ENCODE measurements at regions not wholly inside any gene's neighbourhood (a gene's known extent, or its start where the extent isn't known, plus 50 kb on each side); places are given as distances from the start of the nearest gene placed in this dataset.

DNA sequence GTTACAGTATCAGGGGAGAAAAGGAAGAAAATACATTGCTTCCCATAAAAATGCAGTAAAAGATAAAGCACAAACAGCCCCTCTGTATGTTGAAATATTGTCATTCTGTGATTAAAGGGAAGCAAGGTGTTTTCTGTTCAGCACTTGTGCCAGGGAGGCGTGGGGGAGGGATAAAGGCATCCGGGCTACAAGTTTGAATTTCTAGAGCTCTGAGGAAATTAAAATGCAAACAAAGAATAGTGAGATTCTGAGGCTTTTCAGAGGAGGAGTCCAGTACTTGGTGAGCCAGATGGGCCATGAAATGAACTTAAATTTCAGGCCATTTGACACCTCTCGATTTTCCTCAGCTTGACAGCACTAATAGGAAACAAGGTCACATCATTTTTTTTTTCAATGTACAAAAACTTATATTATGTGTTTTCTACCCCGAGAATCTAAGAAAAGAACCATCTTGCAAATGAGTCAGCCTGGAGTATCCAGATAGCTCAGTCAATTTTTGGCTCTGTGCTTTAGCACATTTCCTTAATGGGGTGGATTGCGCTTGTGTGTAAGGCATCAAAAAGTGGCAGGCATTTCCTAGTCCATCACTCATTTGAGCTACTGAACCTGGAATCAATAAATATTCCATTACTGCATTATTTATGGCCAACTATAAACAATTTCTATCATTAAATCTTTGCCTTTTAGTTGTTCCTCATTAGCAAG, 640.8 kb upstream of the TBL1XR1 start:
- Histone ChIP-seq H3K4me2 (ENCODE audit: low read length) (no peak overlapping the region), H4K20me1 (ENCODE audit: control insufficient read depth, insufficient read depth, low read depth, low read length) (no peaks in the 10 kb centered on the region), H3K9me3 (ENCODE audit: control insufficient read depth, insufficient read depth, low read length) (no peaks in the 10 kb centered on the region), H3K4me3 (ENCODE audit: low read length) (no peak overlapping the region), H3K27me3 (ENCODE audit: control insufficient read depth, low read length) (no peaks in the 10 kb centered on the region), H3K36me3 (ENCODE audit: control insufficient read depth, low read length) (no peaks in the 10 kb centered on the region), H3K27ac (ENCODE audit: low read depth, low read length) (no peak overlapping the region), H3K4me1 (ENCODE audit: control insufficient read depth, low read length) (no peaks in the 10 kb centered on the region), H3K9me2 (replicated peaks; ENCODE audit: control insufficient read depth, low read length) (no peaks in the 10 kb centered on the region), H3K79me2 (ENCODE audit: control insufficient read depth, low read length) (no peaks in the 10 kb centered on the region), H3F3A (ENCODE audit: control insufficient read depth, insufficient read depth) (no peaks in the 10 kb centered on the region)
- no peak for TF ChIP-seq EZH2phosphoT487 (IDR thresholded peaks at IDR 0.05; ENCODE audit: borderline replicate concordance, low read length)
- TF ChIP-seq, protein P1, sequence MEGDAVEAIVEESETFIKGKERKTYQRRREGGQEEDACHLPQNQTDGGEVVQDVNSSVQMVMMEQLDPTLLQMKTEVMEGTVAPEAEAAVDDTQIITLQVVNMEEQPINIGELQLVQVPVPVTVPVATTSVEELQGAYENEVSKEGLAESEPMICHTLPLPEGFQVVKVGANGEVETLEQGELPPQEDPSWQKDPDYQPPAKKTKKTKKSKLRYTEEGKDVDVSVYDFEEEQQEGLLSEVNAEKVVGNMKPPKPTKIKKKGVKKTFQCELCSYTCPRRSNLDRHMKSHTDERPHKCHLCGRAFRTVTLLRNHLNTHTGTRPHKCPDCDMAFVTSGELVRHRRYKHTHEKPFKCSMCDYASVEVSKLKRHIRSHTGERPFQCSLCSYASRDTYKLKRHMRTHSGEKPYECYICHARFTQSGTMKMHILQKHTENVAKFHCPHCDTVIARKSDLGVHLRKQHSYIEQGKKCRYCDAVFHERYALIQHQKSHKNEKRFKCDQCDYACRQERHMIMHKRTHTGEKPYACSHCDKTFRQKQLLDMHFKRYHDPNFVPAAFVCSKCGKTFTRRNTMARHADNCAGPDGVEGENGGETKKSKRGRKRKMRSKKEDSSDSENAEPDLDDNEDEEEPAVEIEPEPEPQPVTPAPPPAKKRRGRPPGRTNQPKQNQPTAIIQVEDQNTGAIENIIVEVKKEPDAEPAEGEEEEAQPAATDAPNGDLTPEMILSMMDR (IDR thresholded peaks at IDR 0.05; ENCODE audit: low read depth, low read length, poor library complexity, severe bottlenecking): no peak

DNA sequence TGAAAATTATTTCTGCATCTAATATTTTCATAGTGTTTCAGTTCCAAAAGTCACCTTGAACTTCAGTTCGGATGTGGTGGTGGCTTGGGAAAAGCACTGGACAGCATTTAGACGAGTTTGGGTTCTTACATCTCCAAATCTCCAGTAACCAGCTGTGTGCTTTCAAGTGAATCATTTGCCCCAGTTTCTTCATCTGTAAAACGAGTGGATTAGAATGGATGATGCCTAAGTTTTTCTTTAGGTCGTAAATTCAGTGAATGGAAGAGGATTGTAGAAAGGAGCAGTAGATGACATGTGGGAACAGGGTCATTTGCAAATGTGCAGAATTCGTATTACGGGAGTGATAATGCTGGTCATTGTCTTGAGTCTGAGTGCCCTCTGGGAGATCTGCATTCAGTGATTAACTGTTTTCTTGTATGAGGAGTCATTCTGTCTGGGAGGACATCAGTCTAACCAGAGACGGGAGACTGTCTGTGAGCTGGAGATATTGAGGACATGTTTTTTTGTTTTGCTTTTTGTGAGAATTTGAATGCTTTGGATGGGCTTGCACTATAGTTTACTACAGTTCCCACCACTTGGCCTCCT, 641.6 kb upstream of the TBL1XR1 start:
- Histone ChIP-seq H3K4me2 (ENCODE audit: low read length) (no peak overlapping the region), H3K9me3 (ENCODE audit: control insufficient read depth, insufficient read depth, low read length) (no peaks in the 10 kb centered on the region), H3K36me3 (ENCODE audit: control insufficient read depth, low read length) (no peaks in the 10 kb centered on the region), H3F3A (ENCODE audit: control insufficient read depth, insufficient read depth) (no peaks in the 10 kb centered on the region), H3K4me1 (ENCODE audit: control insufficient read depth, low read length) (peaks cover 3% of the 10 kb centered on the region), H3K9me2 (replicated peaks; ENCODE audit: control insufficient read depth, low read length) (no peaks in the 10 kb centered on the region), H3K27ac (ENCODE audit: low read depth, low read length) (no peak overlapping the region), H3K79me2 (ENCODE audit: control insufficient read depth, low read length) (no peaks in the 10 kb centered on the region), H4K20me1 (ENCODE audit: control insufficient read depth, insufficient read depth, low read depth, low read length) (no peaks in the 10 kb centered on the region), H3K4me3 (ENCODE audit: low read length) (no peak overlapping the region), H3K27me3 (ENCODE audit: control insufficient read depth, low read length) (no peaks in the 10 kb centered on the region)
- no peak for TF ChIP-seq EZH2phosphoT487 (IDR thresholded peaks at IDR 0.05; ENCODE audit: borderline replicate concordance, low read length)
- TF ChIP-seq, protein P1 (IDR thresholded peaks at IDR 0.05; ENCODE audit: low read depth, low read length, poor library complexity, severe bottlenecking): no peak

DNA sequence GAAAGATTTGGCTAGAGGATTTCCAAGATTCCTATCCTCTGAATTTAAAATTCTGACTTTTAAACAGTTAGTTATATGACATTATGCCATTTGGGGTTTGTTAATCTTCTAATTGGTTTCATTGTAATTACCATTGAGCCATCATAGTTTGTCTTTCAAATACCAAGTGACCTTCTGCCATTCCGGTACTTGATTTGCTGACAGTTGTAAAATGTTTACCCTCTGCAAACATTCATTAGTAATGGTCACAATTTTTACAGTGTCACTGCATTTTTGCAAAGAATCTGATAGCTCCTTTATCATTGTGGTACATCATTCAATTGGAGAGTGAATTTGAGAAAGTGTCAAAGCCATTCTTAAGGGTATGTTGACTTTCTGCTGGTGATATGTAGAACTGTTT, 645.0 kb upstream of the TBL1XR1 start:
- Histone ChIP-seq H3K9me3 (ENCODE audit: control insufficient read depth, insufficient read depth, low read length) (no peaks in the 10 kb centered on the region), H4K20me1 (ENCODE audit: control insufficient read depth, insufficient read depth, low read depth, low read length) (no peaks in the 10 kb centered on the region), H3K27ac (ENCODE audit: low read depth, low read length) (no peak overlapping the region), H3K9me2 (replicated peaks; ENCODE audit: control insufficient read depth, low read length) (no peaks in the 10 kb centered on the region), H3K27me3 (ENCODE audit: control insufficient read depth, low read length) (no peaks in the 10 kb centered on the region), H3K4me2 (ENCODE audit: low read length) (no peak overlapping the region), H3F3A (ENCODE audit: control insufficient read depth, insufficient read depth) (no peaks in the 10 kb centered on the region), H3K4me3 (ENCODE audit: low read length) (no peak overlapping the region), H3K79me2 (ENCODE audit: control insufficient read depth, low read length) (no peaks in the 10 kb centered on the region), H3K4me1 (ENCODE audit: control insufficient read depth, low read length) (peaks cover 9% of the 10 kb centered on the region), H3K36me3 (ENCODE audit: control insufficient read depth, low read length) (no peaks in the 10 kb centered on the region)
- TF ChIP-seq, protein P1 (IDR thresholded peaks at IDR 0.05; ENCODE audit: low read depth, low read length, poor library complexity, severe bottlenecking): no peak
- no peak for TF ChIP-seq EZH2phosphoT487 (IDR thresholded peaks at IDR 0.05; ENCODE audit: borderline replicate concordance, low read length)
